Endothelial cell of umbilical vein (primary cell): ENCODE measurements at regions not wholly inside any gene's neighbourhood (a gene's known extent, or its start where the extent isn't known, plus 50 kb on each side); places are given as distances from the start of the nearest gene placed in this dataset.

ENCODE experiments used
- BruUV-seq: library from RNA; stranded (reverse); fragments of 400-500 nt; replicated peaks from 2 replicates; lab custom pipeline; 2021; lab: Mats Ljungman, UMichigan
- CTCF ChIA-PET: fragments of 300-600, 350-600 bp; sonication (Branson Sonifier 250); formaldehyde crosslinking; loops from one replicate; lab custom pipeline; 2021; ENCODE audit warnings: antibody characterized with exemption, inconsistent platforms; lab: Charles Lee
- POLR2A ChIA-PET: fragments of 300-600, 350-600 bp; sonication (Branson Sonifier 250); formaldehyde crosslinking; loops from one replicate; lab custom pipeline; 2021; ENCODE audit warnings: antibody characterized with exemption, inconsistent platforms; lab: Charles Lee
- DNase-seq: peaks from one replicate; pipeline ENCODE4 v3.0.0-alpha.2; 2011; ENCODE audit warnings: low read depth, low spot score
- FAIRE-seq: peaks from 2 replicates; lab custom pipeline; 2011; peaks lifted over from hg19 to GRCh38; lab: Jason Lieb, UNC
- H2AFZ ChIP-seq: 2 replicates; pipeline ENCODE4 v1.6.0; 2012; ENCODE audit warnings: low read depth, low read length, control low read depth, inconsistent platforms
- H3K27ac ChIP-seq: 2 replicates; pipeline ENCODE4 v1.5.1; 2011; ENCODE audit warnings: low read depth, mild to moderate bottlenecking, control low read depth, low read length, moderate library complexity; ENCODE audit not compliant: insufficient read depth
- H3K27me3 ChIP-seq, 2 experiments: 2 replicates each; pipeline versions ENCODE4 v1.6.0 to v1.6.1; 2011; ENCODE audit warnings: low read length in 2 of 2, mixed read lengths in 1 of 2; ENCODE audit not compliant: control insufficient read depth in 2 of 2, insufficient read depth in 2 of 2
- H3K36me3 ChIP-seq, 2 experiments: 2 replicates in 1 of 2; 3 replicates in 1 of 2; pipeline ENCODE4 v1.5.1; 2011; ENCODE audit warnings: low read length in 2 of 2, mild to moderate bottlenecking in 1 of 2, moderate library complexity in 1 of 2; ENCODE audit not compliant: control insufficient read depth in 2 of 2, insufficient read depth in 2 of 2; ENCODE audit errors: extremely low read depth in 1 of 2
- H3K4me1 ChIP-seq: 3 replicates; pipeline ENCODE4 v1.5.1; 2011; ENCODE audit warnings: mild to moderate bottlenecking, low read length; ENCODE audit not compliant: control insufficient read depth, insufficient read depth; ENCODE audit errors: extremely low read depth
- H3K4me2 ChIP-seq: 2 replicates; pipeline ENCODE4 v1.6.1; 2011; ENCODE audit warnings: low read length, control low read depth, mixed read lengths; ENCODE audit not compliant: insufficient read depth
- H3K4me3 ChIP-seq, 3 experiments: fragments of 200-600 bp in 1 of 3; sonication (generic), shearing (Covaris generic) in 1 of 3; replicated peaks in 1 of 3; 2 replicates each; pipeline ENCODE4 v1.5.1; 2011 to 2016; ENCODE audit warnings: control low read depth in 3 of 3, low read length in 3 of 3, mild to moderate bottlenecking in 2 of 3, inconsistent platforms in 1 of 3, low read depth in 1 of 3, moderate library complexity in 1 of 3; ENCODE audit not compliant: insufficient read depth in 1 of 3
- H3K79me2 ChIP-seq: 2 replicates; pipeline ENCODE4 v1.6.0; 2012; ENCODE audit warnings: low read length, inconsistent platforms; ENCODE audit not compliant: control insufficient read depth, insufficient read depth
- H3K9ac ChIP-seq: replicated peaks from 2 replicates; pipeline ENCODE3; 2011; ENCODE audit warnings: low read length, control low read depth; ENCODE audit not compliant: insufficient read depth; ENCODE audit errors: extremely low read depth
- H3K9me1 ChIP-seq: replicated peaks from 3 replicates; pipeline ENCODE4 v1.6.0; 2011; ENCODE audit warnings: mild to moderate bottlenecking, low read length; ENCODE audit not compliant: control insufficient read depth, insufficient read depth; ENCODE audit errors: extremely low read depth
- H3K9me3 ChIP-seq: replicated peaks from 2 replicates; pipeline ENCODE4 v1.5.1; 2012; ENCODE audit warnings: low read length, inconsistent platforms; ENCODE audit not compliant: control insufficient read depth, insufficient read depth
- H4K20me1 ChIP-seq: replicated peaks from 2 replicates; pipeline ENCODE3; 2011; ENCODE audit warnings: mild to moderate bottlenecking, low read length; ENCODE audit not compliant: control insufficient read depth, insufficient read depth; ENCODE audit errors: extremely low read depth
- CTCF ChIP-seq, 2 donors: IDR thresholded peaks; 1 replicate in 1 of 2; 2 replicates in 1 of 2; pipeline ENCODE4 v1.5.1; 2011; ENCODE audit warnings: low read length in 2 of 2, mild to moderate bottlenecking in 2 of 2, moderate library complexity in 2 of 2, control low read depth in 1 of 2, inconsistent platforms in 1 of 2, low read depth in 1 of 2; ENCODE audit not compliant: insufficient read depth in 1 of 2; ENCODE audit errors: extremely low read depth in 1 of 2
- EZH2 ChIP-seq: IDR thresholded peaks from 2 replicates; pipeline ENCODE4 v1.6.1; 2012; ENCODE audit warnings: borderline replicate concordance, low read depth, mild to moderate bottlenecking, moderate library complexity, low read length, inconsistent platforms; ENCODE audit not compliant: severe bottlenecking
- FOS ChIP-seq: IDR thresholded peaks from 2 replicates; pipeline ENCODE4 v1.6.1; 2011; ENCODE audit warnings: mild to moderate bottlenecking, low read length, moderate library complexity, borderline replicate concordance; ENCODE audit not compliant: insufficient read depth
- GATA2 ChIP-seq: IDR thresholded peaks from 2 replicates; pipeline ENCODE4 v1.7.0; 2011; ENCODE audit warnings: low read depth, mild to moderate bottlenecking, moderate library complexity, mixed read lengths, low read length; ENCODE audit not compliant: insufficient read length, insufficient read depth
- JUN ChIP-seq: IDR thresholded peaks from 2 replicates; pipeline ENCODE4 v1.6.1; 2011; ENCODE audit warnings: borderline replicate concordance, low read depth; ENCODE audit not compliant: insufficient read length, insufficient read depth
- MAX ChIP-seq: IDR thresholded peaks from 2 replicates; pipeline ENCODE4 v1.6.1; 2011; ENCODE audit not compliant: insufficient read depth, insufficient read length
- MYC ChIP-seq: IDR thresholded peaks from one replicate; pipeline ENCODE4 v1.6.1; 2011; ENCODE audit warnings: mild to moderate bottlenecking, low read depth, low read length
- POLR2A ChIP-seq: IDR thresholded peaks from 2 replicates; pipeline ENCODE4 v1.6.1; 2012; ENCODE audit warnings: low read depth, mild to moderate bottlenecking, control low read depth, low read length
- POLR2AphosphoS5 ChIP-seq: IDR thresholded peaks from 2 replicates; pipeline ENCODE4 v1.6.1; 2012; ENCODE audit warnings: low read depth, mild to moderate bottlenecking, control low read depth, low read length, moderate library complexity; ENCODE audit not compliant: insufficient read depth
- dilution Hi-C: fragments of 300-500 bp; cut with MboI; formaldehyde crosslinking; loops from one replicate; pipeline ENCODE4 v1.15.0; 2019; ENCODE audit warnings: low sequenced_read_pairs; ENCODE audit not compliant: extremely low pct_ligation_motif_present
- intact Hi-C: fragments of 100-400 bp; cut with micrococcal nuclease; formaldehyde crosslinking; loops from one replicate; pipeline ENCODE4 v1.10.0; 2022

- POLR2A ChIA-PET = no interaction called here
- no peaks in the 10 kb centered on the region for H3K27me3 ChIP-seq
- intact Hi-C loops = no loop called here
- H3K9ac ChIP-seq = no peak overlapping the region
- H2AFZ ChIP-seq = no peak overlapping the region
- H3K79me2 ChIP-seq = no peaks in the 10 kb centered on the region
- no peak overlapping the region for H3K4me3 ChIP-seq
- H3K9me1 ChIP-seq = no peaks in the 10 kb centered on the region
- dilution Hi-C loops = no loop called here
- no peak for DNase-seq
- TF ChIP-seq GATA2 (no peak), POLR2AphosphoS5 (no peak), JUN (no peak), MAX (no peak), FOS (no peak), EZH2 (no peak), MYC (no peak), POLR2A (no peak), CTCF (IDR thresholded peaks at IDR 0.05; ENCODE audit: extremely low read depth in 1 of 2, insufficient read depth in 1 of 2, low read depth in 1 of 2, low read length in 2 of 2) (no peak)
- H3K36me3 ChIP-seq = no peaks in the 10 kb centered on the region
- CTCF ChIA-PET = no interaction called here
- no TSS peak for BruUV-seq
- H4K20me1 ChIP-seq = no peaks in the 10 kb centered on the region
- no peak overlapping the region for H3K4me2 ChIP-seq
- no peaks in the 10 kb centered on the region for H3K9me3 ChIP-seq
- no peak for FAIRE-seq
- no peak overlapping the region for H3K27ac ChIP-seq
- H3K4me1 ChIP-seq = no peaks in the 10 kb centered on the region
Measured at GRCh38 chr7:91443862-91444261, 179.6 kb downstream of the FZD1 start.
